K562 (cell line): ENCODE measurements at regions not wholly inside any gene's neighbourhood (a gene's known extent, or its start where the extent isn't known, plus 50 kb on each side); places are given as distances from the start of the nearest gene placed in this dataset.

Experiments used
- BMI1 ChIP-seq: fragments of 150-350 bp; IDR thresholded peaks from 2 replicates; pipeline ENCODE4 v1.6.1; 2014; ENCODE audit warnings: low read length
- BRD9 ChIP-seq: fragments of 450-650 bp; IDR thresholded peaks from 2 replicates; pipeline ENCODE4 v1.6.1; 2018; ENCODE audit warnings: low read depth; ENCODE audit not compliant: partially characterized antibody
- NFXL1 ChIP-seq: fragments of 450-650 bp; formaldehyde crosslinking; IDR thresholded peaks from 2 replicates; pipeline ENCODE4 v1.4.0; 2021; ENCODE audit warnings: mild to moderate bottlenecking
- PHB ChIP-seq: fragments of 250-450 bp; sonication (Bioruptor Pico); IDR thresholded peaks from 2 replicates; pipeline ENCODE4 v1.5.0; 2021
- TF ChIP-seq, protein P1 (sequence below): fragments of 450-650 bp; IDR thresholded peaks from 2 replicates; pipeline ENCODE4 v1.6.1; 2016; ENCODE audit warnings: mild to moderate bottlenecking, moderate library complexity
- TF ChIP-seq, protein P2 (sequence below): sonication (generic); IDR thresholded peaks from 2 replicates; pipeline ENCODE4 v1.6.1; 2016
- TF ChIP-seq, protein P3 (sequence below): sonication (generic); formaldehyde crosslinking; IDR thresholded peaks from 2 replicates; pipeline ENCODE4 v1.8.1; 2023; ENCODE audit warnings: mild to moderate bottlenecking, missing genetic modification reagents
- TF ChIP-seq, protein P4 (sequence below): fragments of 250-450 bp; sonication (Bioruptor Pico); IDR thresholded peaks from 2 replicates; pipeline ENCODE4 v1.8.0; 2022; ENCODE audit warnings: moderate library complexity, mild to moderate bottlenecking, inconsistent platforms

DNA sequence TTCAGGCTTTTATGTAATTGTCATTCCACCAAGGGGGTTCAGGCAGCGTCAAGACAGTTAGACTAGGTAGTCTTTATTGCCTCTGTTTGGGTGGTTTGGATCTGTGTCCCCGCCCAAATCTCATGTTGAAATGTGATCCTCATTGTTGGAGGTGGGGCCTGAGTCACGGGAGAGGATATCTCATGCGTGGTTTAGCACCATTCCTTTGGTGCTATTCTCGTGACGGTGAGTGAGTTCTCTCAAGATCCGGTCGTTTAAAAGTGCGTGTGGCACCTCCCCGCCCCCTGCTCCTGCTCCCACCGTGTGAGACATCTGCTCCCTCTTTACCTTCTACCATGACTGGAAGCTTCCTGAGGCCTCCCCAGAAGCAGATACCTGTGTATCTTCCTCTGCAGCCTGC is 51.3 kb upstream of the FOXC1 start (continued):
- TF ChIP-seq, protein P1, sequence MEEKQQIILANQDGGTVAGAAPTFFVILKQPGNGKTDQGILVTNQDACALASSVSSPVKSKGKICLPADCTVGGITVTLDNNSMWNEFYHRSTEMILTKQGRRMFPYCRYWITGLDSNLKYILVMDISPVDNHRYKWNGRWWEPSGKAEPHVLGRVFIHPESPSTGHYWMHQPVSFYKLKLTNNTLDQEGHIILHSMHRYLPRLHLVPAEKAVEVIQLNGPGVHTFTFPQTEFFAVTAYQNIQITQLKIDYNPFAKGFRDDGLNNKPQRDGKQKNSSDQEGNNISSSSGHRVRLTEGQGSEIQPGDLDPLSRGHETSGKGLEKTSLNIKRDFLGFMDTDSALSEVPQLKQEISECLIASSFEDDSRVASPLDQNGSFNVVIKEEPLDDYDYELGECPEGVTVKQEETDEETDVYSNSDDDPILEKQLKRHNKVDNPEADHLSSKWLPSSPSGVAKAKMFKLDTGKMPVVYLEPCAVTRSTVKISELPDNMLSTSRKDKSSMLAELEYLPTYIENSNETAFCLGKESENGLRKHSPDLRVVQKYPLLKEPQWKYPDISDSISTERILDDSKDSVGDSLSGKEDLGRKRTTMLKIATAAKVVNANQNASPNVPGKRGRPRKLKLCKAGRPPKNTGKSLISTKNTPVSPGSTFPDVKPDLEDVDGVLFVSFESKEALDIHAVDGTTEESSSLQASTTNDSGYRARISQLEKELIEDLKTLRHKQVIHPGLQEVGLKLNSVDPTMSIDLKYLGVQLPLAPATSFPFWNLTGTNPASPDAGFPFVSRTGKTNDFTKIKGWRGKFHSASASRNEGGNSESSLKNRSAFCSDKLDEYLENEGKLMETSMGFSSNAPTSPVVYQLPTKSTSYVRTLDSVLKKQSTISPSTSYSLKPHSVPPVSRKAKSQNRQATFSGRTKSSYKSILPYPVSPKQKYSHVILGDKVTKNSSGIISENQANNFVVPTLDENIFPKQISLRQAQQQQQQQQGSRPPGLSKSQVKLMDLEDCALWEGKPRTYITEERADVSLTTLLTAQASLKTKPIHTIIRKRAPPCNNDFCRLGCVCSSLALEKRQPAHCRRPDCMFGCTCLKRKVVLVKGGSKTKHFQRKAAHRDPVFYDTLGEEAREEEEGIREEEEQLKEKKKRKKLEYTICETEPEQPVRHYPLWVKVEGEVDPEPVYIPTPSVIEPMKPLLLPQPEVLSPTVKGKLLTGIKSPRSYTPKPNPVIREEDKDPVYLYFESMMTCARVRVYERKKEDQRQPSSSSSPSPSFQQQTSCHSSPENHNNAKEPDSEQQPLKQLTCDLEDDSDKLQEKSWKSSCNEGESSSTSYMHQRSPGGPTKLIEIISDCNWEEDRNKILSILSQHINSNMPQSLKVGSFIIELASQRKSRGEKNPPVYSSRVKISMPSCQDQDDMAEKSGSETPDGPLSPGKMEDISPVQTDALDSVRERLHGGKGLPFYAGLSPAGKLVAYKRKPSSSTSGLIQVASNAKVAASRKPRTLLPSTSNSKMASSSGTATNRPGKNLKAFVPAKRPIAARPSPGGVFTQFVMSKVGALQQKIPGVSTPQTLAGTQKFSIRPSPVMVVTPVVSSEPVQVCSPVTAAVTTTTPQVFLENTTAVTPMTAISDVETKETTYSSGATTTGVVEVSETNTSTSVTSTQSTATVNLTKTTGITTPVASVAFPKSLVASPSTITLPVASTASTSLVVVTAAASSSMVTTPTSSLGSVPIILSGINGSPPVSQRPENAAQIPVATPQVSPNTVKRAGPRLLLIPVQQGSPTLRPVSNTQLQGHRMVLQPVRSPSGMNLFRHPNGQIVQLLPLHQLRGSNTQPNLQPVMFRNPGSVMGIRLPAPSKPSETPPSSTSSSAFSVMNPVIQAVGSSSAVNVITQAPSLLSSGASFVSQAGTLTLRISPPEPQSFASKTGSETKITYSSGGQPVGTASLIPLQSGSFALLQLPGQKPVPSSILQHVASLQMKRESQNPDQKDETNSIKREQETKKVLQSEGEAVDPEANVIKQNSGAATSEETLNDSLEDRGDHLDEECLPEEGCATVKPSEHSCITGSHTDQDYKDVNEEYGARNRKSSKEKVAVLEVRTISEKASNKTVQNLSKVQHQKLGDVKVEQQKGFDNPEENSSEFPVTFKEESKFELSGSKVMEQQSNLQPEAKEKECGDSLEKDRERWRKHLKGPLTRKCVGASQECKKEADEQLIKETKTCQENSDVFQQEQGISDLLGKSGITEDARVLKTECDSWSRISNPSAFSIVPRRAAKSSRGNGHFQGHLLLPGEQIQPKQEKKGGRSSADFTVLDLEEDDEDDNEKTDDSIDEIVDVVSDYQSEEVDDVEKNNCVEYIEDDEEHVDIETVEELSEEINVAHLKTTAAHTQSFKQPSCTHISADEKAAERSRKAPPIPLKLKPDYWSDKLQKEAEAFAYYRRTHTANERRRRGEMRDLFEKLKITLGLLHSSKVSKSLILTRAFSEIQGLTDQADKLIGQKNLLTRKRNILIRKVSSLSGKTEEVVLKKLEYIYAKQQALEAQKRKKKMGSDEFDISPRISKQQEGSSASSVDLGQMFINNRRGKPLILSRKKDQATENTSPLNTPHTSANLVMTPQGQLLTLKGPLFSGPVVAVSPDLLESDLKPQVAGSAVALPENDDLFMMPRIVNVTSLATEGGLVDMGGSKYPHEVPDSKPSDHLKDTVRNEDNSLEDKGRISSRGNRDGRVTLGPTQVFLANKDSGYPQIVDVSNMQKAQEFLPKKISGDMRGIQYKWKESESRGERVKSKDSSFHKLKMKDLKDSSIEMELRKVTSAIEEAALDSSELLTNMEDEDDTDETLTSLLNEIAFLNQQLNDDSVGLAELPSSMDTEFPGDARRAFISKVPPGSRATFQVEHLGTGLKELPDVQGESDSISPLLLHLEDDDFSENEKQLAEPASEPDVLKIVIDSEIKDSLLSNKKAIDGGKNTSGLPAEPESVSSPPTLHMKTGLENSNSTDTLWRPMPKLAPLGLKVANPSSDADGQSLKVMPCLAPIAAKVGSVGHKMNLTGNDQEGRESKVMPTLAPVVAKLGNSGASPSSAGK, result no peak
- TF ChIP-seq, protein P2, sequence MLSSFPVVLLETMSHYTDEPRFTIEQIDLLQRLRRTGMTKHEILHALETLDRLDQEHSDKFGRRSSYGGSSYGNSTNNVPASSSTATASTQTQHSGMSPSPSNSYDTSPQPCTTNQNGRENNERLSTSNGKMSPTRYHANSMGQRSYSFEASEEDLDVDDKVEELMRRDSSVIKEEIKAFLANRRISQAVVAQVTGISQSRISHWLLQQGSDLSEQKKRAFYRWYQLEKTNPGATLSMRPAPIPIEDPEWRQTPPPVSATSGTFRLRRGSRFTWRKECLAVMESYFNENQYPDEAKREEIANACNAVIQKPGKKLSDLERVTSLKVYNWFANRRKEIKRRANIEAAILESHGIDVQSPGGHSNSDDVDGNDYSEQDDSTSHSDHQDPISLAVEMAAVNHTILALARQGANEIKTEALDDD, result no peak
- TF ChIP-seq BRD9 (no peak), BMI1 (no peak), PHB (CRISPR knock-in tag) (no peak), NFXL1 (no peak)
- TF ChIP-seq, protein P3, sequence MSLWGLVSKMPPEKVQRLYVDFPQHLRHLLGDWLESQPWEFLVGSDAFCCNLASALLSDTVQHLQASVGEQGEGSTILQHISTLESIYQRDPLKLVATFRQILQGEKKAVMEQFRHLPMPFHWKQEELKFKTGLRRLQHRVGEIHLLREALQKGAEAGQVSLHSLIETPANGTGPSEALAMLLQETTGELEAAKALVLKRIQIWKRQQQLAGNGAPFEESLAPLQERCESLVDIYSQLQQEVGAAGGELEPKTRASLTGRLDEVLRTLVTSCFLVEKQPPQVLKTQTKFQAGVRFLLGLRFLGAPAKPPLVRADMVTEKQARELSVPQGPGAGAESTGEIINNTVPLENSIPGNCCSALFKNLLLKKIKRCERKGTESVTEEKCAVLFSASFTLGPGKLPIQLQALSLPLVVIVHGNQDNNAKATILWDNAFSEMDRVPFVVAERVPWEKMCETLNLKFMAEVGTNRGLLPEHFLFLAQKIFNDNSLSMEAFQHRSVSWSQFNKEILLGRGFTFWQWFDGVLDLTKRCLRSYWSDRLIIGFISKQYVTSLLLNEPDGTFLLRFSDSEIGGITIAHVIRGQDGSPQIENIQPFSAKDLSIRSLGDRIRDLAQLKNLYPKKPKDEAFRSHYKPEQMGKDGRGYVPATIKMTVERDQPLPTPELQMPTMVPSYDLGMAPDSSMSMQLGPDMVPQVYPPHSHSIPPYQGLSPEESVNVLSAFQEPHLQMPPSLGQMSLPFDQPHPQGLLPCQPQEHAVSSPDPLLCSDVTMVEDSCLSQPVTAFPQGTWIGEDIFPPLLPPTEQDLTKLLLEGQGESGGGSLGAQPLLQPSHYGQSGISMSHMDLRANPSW (CRISPR knock-in tag), result no peak
- TF ChIP-seq, protein P4, sequence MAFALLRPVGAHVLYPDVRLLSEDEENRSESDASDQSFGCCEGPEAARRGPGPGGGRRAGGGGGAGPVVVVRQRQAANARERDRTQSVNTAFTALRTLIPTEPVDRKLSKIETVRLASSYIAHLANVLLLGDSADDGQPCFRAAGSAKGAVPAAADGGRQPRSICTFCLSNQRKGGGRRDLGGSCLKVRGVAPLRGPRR (CRISPR knock-in tag), result no peak
- TF ChIP-seq, all 486 proteins: peak for 0
